PC-9 (cell line): ENCODE measurements at regions not wholly inside any gene's neighbourhood (a gene's known extent, or its start where the extent isn't known, plus 50 kb on each side); places are given as distances from the start of the nearest gene placed in this dataset.

ENCODE experiments used
- BruUV-seq: library from RNA; stranded (reverse); fragments of 400-500 nt; replicated peaks from 2 replicates; lab custom pipeline; 2021; lab: Mats Ljungman, UMichigan
- CTCF ChIA-PET: fragments of 300-600 bp; sonication (Branson Sonifier 250); formaldehyde crosslinking; loops from one replicate; lab custom pipeline; 2022; ENCODE audit warnings: antibody characterized with exemption; lab: Charles Lee
- POLR2A ChIA-PET: fragments of 300-600 bp; sonication (Branson Sonifier 250); formaldehyde crosslinking; loops from one replicate; lab custom pipeline; 2022; ENCODE audit warnings: antibody characterized with exemption; ENCODE audit not compliant: unreplicated experiment; lab: Charles Lee
- DNase-seq, 2 experiments: peaks; one replicate each; pipeline versions ENCODE4 v3.0.0 to v3.0.0-alpha.2; 2015 to 2022; ENCODE audit warnings: mixed read lengths in 1 of 2
- H2AFZ ChIP-seq: fragments of 200-600 bp; sonication (generic); 2 replicates; pipeline ENCODE4 v1.8.1; 2017; ENCODE audit warnings: antibody characterized with exemption
- H3F3A ChIP-seq: fragments of 200-600 bp; sonication (generic); 2 replicates; pipeline ENCODE4 v1.8.1; 2017; ENCODE audit warnings: antibody characterized with exemption, mild to moderate bottlenecking, low read depth; ENCODE audit not compliant: insufficient read depth
- H3K27ac ChIP-seq: fragments of 200-600 bp; sonication (generic); 2 replicates; pipeline ENCODE4 v1.6.1; 2016; ENCODE audit warnings: mixed run types
- H3K27me3 ChIP-seq: fragments of 200-600 bp; sonication (generic); 2 replicates; pipeline ENCODE4 v1.6.1; 2016; ENCODE audit warnings: low read depth, mixed run types; ENCODE audit not compliant: insufficient read depth
- H3K36me3 ChIP-seq: fragments of 200-600 bp; sonication (generic); 2 replicates; pipeline ENCODE4 v1.6.1; 2016; ENCODE audit warnings: low read depth, mixed run types
- H3K4me1 ChIP-seq: fragments of 200-600 bp; sonication (generic); replicated peaks from 2 replicates; pipeline ENCODE4 v1.6.1; 2016; ENCODE audit warnings: mixed run types; ENCODE audit not compliant: insufficient read depth
- H3K4me2 ChIP-seq: fragments of 200-600 bp; sonication (generic); 2 replicates; pipeline ENCODE4 v1.6.1; 2017; ENCODE audit warnings: mixed run types
- H3K4me3 ChIP-seq: fragments of 200-600 bp; sonication (generic); 2 replicates; pipeline ENCODE4 v1.6.1; 2016; ENCODE audit warnings: mixed run types
- H3K79me2 ChIP-seq: fragments of 200-600 bp; sonication (generic); 2 replicates; pipeline ENCODE4 v1.6.1; 2017; ENCODE audit warnings: low read depth, mixed run types
- H3K9me2 ChIP-seq: fragments of 200-600 bp; sonication (generic); 2 replicates; pipeline ENCODE4 v1.8.1; 2017; ENCODE audit warnings: mild to moderate bottlenecking; ENCODE audit not compliant: insufficient read depth
- H3K9me3 ChIP-seq: fragments of 200-600 bp; sonication (generic); 2 replicates; pipeline ENCODE4 v1.8.1; 2016; ENCODE audit warnings: low read depth; ENCODE audit not compliant: insufficient read depth
- H4K20me1 ChIP-seq: fragments of 200-600 bp; sonication (generic); 2 replicates; pipeline ENCODE4 v1.8.1; 2017; ENCODE audit not compliant: insufficient read depth
- EZH2 ChIP-seq: fragments of 200-600 bp; sonication (generic); IDR thresholded peaks from 2 replicates; pipeline ENCODE4 v1.8.0; 2017; ENCODE audit warnings: antibody characterized with exemption, low read depth
- intact Hi-C: fragments of 100-400 bp; cut with micrococcal nuclease; formaldehyde crosslinking; loops from one replicate; pipeline ENCODE4 v1.10.0; 2022; ENCODE audit not compliant: unreplicated experiment
- TF ChIP-seq, protein P1 (sequence below): fragments of 200-600 bp; sonication (generic); conservative IDR thresholded peaks from 2 replicates; pipeline ENCODE4 v1.6.1; 2017; ENCODE audit warnings: mixed run types, antibody characterized with exemption, mild to moderate bottlenecking, moderate library complexity

DNA sequence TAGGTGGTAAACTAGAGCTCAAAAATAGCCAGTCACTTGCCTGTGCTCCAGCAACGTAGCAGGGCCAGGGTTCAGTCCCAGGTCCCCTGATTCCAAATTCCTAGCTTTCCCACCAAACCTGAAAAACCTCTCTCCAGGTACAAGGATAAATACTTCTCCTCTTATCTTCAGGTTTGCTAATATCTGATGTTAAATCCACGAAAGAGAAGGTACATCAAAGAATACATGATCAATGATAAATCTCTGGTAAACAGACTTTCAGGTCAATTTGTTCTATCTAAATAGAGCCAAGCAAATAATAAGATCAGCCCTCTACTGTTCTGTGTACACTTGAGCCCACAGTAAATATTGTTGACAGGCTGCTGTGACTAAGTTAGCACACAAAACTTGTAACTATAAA, 52.1 kb upstream of the AKT3 start:
- Histone ChIP-seq H2AFZ (peak overlapping the region; percentile 7; the same call in 1 of the 2 replicates), H3K9me3 (no peaks in the 10 kb centered on the region), H4K20me1 (no peaks in the 10 kb centered on the region), H3K9me2 (no peaks in the 10 kb centered on the region), H3K4me2 (peak overlapping the region; percentile 27), H3K36me3 (no peaks in the 10 kb centered on the region), H3K4me1 (peaks cover 17% of the 10 kb centered on the region), H3F3A (no peaks in the 10 kb centered on the region; the same call in 1 of the 2 replicates), H3K79me2 (no peaks in the 10 kb centered on the region), H3K27me3 (no peaks in the 10 kb centered on the region), H3K4me3 (no peak overlapping the region), H3K27ac (no peak overlapping the region)
- peak in 1 of 2 experiments; percentile 77 for DNase-seq
- BruUV-seq, result no TSS peak
- ChIA-PET POLR2A (no interaction called here), CTCF (no interaction called here)
- TF ChIP-seq EZH2, result no peak
- TF ChIP-seq, protein P1, sequence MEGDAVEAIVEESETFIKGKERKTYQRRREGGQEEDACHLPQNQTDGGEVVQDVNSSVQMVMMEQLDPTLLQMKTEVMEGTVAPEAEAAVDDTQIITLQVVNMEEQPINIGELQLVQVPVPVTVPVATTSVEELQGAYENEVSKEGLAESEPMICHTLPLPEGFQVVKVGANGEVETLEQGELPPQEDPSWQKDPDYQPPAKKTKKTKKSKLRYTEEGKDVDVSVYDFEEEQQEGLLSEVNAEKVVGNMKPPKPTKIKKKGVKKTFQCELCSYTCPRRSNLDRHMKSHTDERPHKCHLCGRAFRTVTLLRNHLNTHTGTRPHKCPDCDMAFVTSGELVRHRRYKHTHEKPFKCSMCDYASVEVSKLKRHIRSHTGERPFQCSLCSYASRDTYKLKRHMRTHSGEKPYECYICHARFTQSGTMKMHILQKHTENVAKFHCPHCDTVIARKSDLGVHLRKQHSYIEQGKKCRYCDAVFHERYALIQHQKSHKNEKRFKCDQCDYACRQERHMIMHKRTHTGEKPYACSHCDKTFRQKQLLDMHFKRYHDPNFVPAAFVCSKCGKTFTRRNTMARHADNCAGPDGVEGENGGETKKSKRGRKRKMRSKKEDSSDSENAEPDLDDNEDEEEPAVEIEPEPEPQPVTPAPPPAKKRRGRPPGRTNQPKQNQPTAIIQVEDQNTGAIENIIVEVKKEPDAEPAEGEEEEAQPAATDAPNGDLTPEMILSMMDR, result no peak
- intact Hi-C loops, result no loop called here
